Kidney (tissue), 13 donors: ENCODE measurements at regions not wholly inside any gene's neighbourhood (a gene's known extent, or its start where the extent isn't known, plus 50 kb on each side); places are given as distances from the start of the nearest gene placed in this dataset.
"Not testable (repeated sequence)": the region's sequence is repeated elsewhere in the genome, so short reads cannot be mapped to it uniquely, and the experiment has no call there.

Source experiments
- DNase-seq, 5 donors: peaks; one replicate each; pipeline ENCODE4 v3.0.0-alpha.2; 2013 to 2020
- FAIRE-seq: peaks from 2 replicates; lab custom pipeline; 2012; peaks lifted over from hg19 to GRCh38; lab: Jason Lieb, UNC
- H3K27ac ChIP-seq, 2 donors: one replicate each; pipeline ENCODE4 v1.7.0; 2013; ENCODE audit warnings: low read depth in 2 of 2, low read length in 2 of 2, inconsistent platforms in 1 of 2
- H3K27me3 ChIP-seq: one replicate; pipeline ENCODE4 v1.7.1; 2013; ENCODE audit warnings: low read length, inconsistent platforms; ENCODE audit not compliant: control insufficient read depth, insufficient read depth
- H3K36me3 ChIP-seq, 3 donors: one replicate each; pipeline versions ENCODE4 v1.7.0 to v1.7.1; 2013; ENCODE audit warnings: low read length in 3 of 3, control low read depth in 1 of 3, inconsistent platforms in 1 of 3; ENCODE audit not compliant: insufficient read depth in 3 of 3, control insufficient read depth in 2 of 3
- H3K4me1 ChIP-seq, 3 donors: one replicate each; pipeline versions ENCODE4 v1.7.0 to v1.7.1; 2013; ENCODE audit warnings: low read length in 3 of 3, inconsistent platforms in 1 of 3, low read depth in 1 of 3; ENCODE audit not compliant: control insufficient read depth in 2 of 3, insufficient read depth in 2 of 3
- H3K4me3 ChIP-seq, 3 donors: one replicate each; pipeline versions ENCODE4 v1.7.0 to v1.8.1; 2013; ENCODE audit warnings: low read length in 3 of 3, control low read depth in 1 of 3, inconsistent platforms in 1 of 3
- H3K9ac ChIP-seq, 3 donors: one replicate each; pipeline versions ENCODE4 v1.7.0 to v1.7.1; 2013; ENCODE audit warnings: low read length in 3 of 3, control low read depth in 1 of 3, inconsistent platforms in 1 of 3
- H3K9me3 ChIP-seq, 3 donors: one replicate each; pipeline versions ENCODE4 v1.7.0 to v1.7.1; 2013; ENCODE audit warnings: low read length in 3 of 3, control low read depth in 1 of 3, inconsistent platforms in 1 of 3; ENCODE audit not compliant: control insufficient read depth in 2 of 3, insufficient read depth in 1 of 3
- intact Hi-C: fragments of 100-400 bp; cut with DNase I; formaldehyde crosslinking; loops from one replicate; pipeline ENCODE4 v1.11.1; 2022
- TF ChIP-seq, protein P1 (sequence below): IDR thresholded peaks from 3 replicates; pipeline ENCODE4 v1.5.1; 2012; ENCODE audit warnings: mild to moderate bottlenecking, moderate library complexity, borderline replicate concordance; ENCODE audit not compliant: insufficient read depth; ENCODE audit errors: extremely low read depth
- donor health status: control.
- donor health status: control.
- donor health status: control.
- donor health status: control.
- donor health status: control.
- donor health status: DM: yes; HTN: yes; CAD: no.
- donor health status: Normal renal cell carcinoma (clear cell type).

DNA sequence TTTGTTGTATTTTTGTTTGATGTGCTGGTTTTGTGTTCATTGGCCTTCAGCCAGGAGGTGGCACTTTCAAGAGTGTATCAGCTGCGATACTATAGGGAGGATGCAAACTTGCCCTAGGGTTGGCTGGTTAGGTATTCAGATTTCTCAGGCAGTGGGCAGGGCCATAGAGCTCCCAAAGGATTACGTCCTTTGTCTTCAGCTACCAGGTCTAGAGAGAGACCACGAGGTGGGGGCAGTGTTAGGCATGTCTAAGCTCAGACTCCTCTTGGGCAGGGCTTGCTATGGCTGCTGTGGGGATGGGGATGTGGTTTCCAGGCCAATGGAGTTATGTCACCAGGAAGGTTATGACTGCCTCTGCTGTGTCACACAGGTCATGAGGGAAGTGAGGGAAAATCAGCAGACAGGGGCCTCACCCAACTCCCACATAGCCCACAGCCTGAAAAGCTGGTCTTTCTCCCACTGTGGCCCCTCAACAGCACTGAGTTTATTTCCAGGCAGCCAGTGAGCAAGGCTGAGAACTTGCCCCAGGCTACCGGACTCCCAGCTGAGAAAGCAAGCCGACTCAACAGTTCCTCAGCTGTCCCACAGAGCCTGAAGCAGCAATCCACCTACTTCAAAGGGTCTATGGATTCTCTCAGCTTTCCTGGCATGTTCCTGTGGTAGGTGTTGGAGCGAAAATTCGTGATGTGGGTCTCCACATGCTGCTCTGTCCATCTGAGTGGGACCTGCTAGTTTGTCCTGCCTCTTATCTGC lies 227.4 kb upstream of the COBL start:
- Histone ChIP-seq H3K27ac (no peak overlapping the region), H3K4me3 (no peak overlapping the region), H3K9me3 (peaks cover 0 to 4% (median 2%) of the 10 kb centered on the region in 3 donors), H3K4me1 (no peaks in the 10 kb centered on the region), H3K27me3 (no peaks in the 10 kb centered on the region), H3K36me3 (no peaks in the 10 kb centered on the region), H3K9ac (no peak overlapping the region)
- intact Hi-C loops: no loop called here
- FAIRE-seq (no peak), DNase-seq (no peak)
- TF ChIP-seq, protein P1, sequence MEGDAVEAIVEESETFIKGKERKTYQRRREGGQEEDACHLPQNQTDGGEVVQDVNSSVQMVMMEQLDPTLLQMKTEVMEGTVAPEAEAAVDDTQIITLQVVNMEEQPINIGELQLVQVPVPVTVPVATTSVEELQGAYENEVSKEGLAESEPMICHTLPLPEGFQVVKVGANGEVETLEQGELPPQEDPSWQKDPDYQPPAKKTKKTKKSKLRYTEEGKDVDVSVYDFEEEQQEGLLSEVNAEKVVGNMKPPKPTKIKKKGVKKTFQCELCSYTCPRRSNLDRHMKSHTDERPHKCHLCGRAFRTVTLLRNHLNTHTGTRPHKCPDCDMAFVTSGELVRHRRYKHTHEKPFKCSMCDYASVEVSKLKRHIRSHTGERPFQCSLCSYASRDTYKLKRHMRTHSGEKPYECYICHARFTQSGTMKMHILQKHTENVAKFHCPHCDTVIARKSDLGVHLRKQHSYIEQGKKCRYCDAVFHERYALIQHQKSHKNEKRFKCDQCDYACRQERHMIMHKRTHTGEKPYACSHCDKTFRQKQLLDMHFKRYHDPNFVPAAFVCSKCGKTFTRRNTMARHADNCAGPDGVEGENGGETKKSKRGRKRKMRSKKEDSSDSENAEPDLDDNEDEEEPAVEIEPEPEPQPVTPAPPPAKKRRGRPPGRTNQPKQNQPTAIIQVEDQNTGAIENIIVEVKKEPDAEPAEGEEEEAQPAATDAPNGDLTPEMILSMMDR: no peak

DNA sequence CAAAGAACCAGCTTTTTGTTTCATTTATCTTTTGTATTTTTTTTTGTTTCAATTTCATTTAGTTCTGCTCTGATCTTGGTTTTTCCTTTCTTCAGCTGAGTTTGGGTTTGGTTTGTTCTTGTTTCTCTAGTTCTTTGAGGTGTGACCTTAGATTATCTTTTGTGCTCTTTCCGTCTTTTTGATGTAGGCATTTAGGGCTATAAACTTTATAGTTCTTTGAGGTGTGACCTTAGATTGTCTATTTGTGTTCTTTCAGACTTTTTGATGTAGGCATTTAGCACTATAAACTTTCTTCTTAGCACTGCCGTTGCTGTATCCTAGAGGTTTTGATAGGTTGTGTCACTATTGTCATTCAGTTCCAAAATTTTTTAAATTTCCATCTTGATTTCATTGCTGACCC lies 224.3 kb upstream of the COBL start:
- DNase-seq, intact Hi-C loops, H3K9me3 ChIP-seq, H3K27me3 ChIP-seq, H3K4me3 ChIP-seq, H3K36me3 ChIP-seq, H3K9ac ChIP-seq, H3K27ac ChIP-seq, H3K4me1 ChIP-seq, FAIRE-seq: not testable (repeated sequence)

DNA sequence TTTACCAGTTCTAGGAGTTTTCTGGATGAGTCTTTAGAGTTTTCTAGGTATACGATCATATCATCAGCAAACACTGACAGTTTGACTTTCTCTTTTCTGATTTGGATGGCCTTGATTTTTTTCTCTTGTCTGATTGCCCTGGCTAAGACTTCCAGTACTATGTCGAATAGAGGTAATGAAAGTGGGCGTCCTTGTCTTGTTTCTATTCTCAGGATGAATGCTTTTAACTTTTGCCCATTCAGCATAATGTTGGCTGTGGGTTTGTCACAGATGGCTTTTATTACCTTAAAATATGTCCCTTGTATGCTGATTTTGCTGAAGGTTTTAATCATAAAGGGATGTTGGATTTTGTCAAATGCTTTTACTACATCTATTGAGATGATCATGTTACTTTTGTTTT lies 223.2 kb upstream of the COBL start:
- Histone ChIP-seq H3K4me1 (no peaks in the 10 kb centered on the region), H3K9ac (no peak overlapping the region), H3K9me3 (no peaks in the 10 kb centered on the region), H3K27me3 (no peaks in the 10 kb centered on the region), H3K4me3 (no peak overlapping the region), H3K27ac (no peak overlapping the region), H3K36me3 (no peaks in the 10 kb centered on the region)
- intact Hi-C loops: no loop called here
- TF ChIP-seq, protein P1: no peak
- no peak for FAIRE-seq
- no peak for DNase-seq

DNA sequence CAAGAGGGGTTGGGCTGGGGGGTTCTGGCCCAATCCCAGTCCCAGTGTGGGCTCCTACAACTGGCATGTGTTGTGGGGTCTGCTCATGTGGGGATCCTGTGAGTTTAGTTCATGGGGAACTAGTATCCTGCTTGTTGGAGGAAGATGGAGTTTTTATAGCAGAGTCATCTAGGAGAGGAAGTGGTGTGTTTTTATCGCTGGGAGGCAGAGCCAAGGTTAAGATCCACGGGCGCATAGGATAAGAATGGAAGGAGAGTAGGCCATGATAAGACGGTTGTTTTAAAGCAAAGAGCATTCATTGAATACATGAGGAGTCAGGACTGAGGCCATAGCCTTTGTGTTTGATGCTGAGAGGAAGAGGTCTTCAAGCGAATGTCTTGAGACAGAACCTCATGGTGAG lies 211.6 kb upstream of the COBL start:
- intact Hi-C loops: no loop called here
- no peak overlapping the region for H3K27ac ChIP-seq
- no peak for FAIRE-seq
- no peak overlapping the region for H3K9ac ChIP-seq
- H3K4me3 ChIP-seq: no peak overlapping the region
- no peaks in the 10 kb centered on the region for H3K9me3 ChIP-seq
- no peak for DNase-seq
- H3K36me3 ChIP-seq: no peaks in the 10 kb centered on the region
- TF ChIP-seq, protein P1: no peak
- H3K4me1 ChIP-seq: no peaks in the 10 kb centered on the region
- H3K27me3 ChIP-seq: no peaks in the 10 kb centered on the region
